GM12874 (cell line): ENCODE measurements at regions not wholly inside any gene's neighbourhood (a gene's known extent, or its start where the extent isn't known, plus 50 kb on each side); places are given as distances from the start of the nearest gene placed in this dataset.

ENCODE experiments used
- CTCF ChIP-seq: IDR thresholded peaks from 2 replicates; pipeline ENCODE4 v1.5.1; 2011; ENCODE audit warnings: low read depth, mild to moderate bottlenecking, control low read depth, low read length, moderate library complexity; ENCODE audit not compliant: insufficient read depth

- no peak for TF ChIP-seq CTCF
Observed at GRCh38 chr12:114794049-114794558, 110.1 kb upstream of the TBX3 start.

DNA sequence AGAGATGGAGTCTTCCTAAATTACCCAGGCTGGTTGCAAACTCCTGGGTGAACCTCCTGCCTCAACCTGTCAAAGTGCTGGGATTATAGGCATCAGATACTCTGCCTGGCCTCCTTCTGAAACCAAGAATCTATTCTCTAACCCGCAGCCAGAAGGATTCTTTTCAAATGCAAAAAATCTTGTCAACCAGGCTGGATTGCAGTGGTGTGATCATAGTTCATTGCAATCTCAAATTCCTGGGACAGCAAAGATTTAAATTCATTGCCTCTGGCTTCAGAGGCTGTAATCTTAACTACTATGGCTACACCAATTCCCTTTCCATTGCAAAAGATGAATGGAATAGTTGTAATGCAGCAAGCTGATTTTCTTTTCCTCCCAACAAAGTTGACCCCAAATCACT, 106.3 kb upstream of the TBX3 start:
- TF ChIP-seq CTCF = no peak

GRCh38 chr12:114789821-114790220, 105.8 kb upstream of the TBX3 start:
- no peak for TF ChIP-seq CTCF

DNA sequence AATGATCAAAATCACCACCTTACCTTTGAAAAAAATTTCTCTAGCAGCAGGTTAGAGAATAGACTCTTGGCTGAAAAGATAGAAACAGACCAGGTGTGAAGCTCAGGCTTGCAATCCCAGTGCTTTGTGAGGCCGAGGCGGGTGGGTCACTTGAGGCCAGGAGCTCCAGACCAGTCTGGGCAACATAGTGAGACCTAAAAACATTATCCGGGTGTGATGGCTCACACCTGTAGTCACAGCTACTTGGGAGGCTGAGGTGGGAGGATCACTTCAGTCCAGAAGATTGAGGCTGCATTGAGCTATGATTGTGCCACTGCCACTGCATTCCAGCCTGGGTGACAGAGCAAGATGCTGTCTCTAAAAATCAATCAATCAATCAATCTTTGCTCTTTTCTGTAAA, 105.3 kb upstream of the TBX3 start:
- no peak for TF ChIP-seq CTCF

DNA sequence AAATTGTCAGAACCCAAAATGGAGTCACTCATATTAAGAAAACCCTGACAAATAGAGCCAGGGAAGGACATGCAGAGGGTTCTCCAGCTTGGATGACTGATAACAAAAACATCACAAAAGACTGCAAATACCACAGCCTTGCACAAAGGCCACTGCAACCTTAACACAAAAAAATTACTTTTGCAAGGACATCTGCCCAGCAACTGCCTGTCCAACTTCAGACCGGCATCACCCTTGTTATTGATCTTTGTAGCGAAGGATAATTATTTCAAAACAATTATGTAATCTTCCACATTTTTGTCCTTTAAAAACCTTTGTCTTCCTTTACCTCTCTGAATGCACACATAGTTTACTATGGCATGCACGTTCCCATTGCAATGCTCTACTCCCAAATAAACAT, 100.6 kb upstream of the TBX3 start:
- TF ChIP-seq CTCF = no peak

DNA sequence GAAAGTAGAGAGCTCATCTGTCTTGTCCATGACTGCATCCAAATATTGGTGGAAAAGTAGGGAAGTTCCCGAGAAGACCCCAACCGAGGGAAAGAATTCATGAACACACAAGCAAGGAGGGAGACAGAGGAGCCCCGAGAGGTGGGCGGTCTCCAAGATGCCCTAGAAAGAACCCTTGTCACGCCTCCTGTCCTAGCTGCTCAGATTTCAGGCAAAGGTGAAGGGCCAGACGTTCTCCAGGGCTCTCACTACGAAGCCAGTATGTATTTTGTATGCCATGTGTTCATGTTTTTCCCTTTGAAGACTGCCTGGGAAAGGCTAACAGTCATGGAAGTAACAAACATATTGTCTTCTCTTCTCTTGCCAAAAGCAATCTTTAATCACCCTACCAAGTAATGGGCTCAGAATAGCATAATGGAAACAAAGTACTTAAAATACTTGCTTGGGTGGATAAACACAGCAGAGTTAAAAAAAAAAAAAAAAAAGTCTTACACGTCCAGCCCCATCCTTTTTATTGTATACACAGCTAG, 99.2 kb upstream of the TBX3 start:
- TF ChIP-seq CTCF = no peak

GRCh38 chr12:114780746-114781399, 96.9 kb upstream of the TBX3 start:
- no peak for TF ChIP-seq CTCF

GRCh38 chr12:114779647-114780046, 95.7 kb upstream of the TBX3 start:
- no peak for TF ChIP-seq CTCF
